Astrocyte of the cerebellum (primary cell): ENCODE measurements at regions not wholly inside any gene's neighbourhood (a gene's known extent, or its start where the extent isn't known, plus 50 kb on each side); places are given as distances from the start of the nearest gene placed in this dataset.

Experiments used
- DNase-seq: peaks from one replicate; pipeline ENCODE4 v3.0.0-alpha.2; 2011; ENCODE audit warnings: low read depth
- H3K4me3 ChIP-seq: 2 replicates; pipeline ENCODE4 v1.5.1; 2011; ENCODE audit warnings: mild to moderate bottlenecking, low read depth, low read length, moderate library complexity
- in situ Hi-C: cut with HindIII; loops from 2 replicates; pipeline ENCODE4 v1.10.0; 2017; ENCODE audit warnings: low sequenced_read_pairs
- TF ChIP-seq, protein P1 (sequence below): IDR thresholded peaks from 2 replicates; pipeline ENCODE4 v1.5.1; 2012; ENCODE audit warnings: low read length, low read depth, moderate library complexity, mild to moderate bottlenecking; ENCODE audit errors: missing control alignments

DNA sequence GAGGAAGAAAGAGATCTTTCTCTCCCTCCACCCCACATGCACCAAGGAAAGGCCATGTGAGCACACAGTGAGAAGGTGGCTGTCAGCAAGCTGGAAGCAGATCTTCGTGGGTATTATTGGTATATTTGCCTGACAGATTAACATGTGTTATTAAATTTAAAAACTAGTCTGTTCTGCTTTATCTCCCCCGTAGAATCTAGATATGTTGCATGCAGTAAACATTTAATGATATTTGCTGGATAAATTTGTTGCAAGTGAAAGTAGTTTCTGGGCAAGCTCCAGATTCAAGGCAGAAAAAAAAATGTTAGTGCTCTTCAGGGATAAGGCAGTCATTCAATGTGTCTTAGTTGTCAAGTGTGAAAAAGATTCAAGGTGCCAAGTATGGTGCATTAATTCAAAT is 215.0 kb upstream of the TAS2R1 start:
- TF ChIP-seq, protein P1, sequence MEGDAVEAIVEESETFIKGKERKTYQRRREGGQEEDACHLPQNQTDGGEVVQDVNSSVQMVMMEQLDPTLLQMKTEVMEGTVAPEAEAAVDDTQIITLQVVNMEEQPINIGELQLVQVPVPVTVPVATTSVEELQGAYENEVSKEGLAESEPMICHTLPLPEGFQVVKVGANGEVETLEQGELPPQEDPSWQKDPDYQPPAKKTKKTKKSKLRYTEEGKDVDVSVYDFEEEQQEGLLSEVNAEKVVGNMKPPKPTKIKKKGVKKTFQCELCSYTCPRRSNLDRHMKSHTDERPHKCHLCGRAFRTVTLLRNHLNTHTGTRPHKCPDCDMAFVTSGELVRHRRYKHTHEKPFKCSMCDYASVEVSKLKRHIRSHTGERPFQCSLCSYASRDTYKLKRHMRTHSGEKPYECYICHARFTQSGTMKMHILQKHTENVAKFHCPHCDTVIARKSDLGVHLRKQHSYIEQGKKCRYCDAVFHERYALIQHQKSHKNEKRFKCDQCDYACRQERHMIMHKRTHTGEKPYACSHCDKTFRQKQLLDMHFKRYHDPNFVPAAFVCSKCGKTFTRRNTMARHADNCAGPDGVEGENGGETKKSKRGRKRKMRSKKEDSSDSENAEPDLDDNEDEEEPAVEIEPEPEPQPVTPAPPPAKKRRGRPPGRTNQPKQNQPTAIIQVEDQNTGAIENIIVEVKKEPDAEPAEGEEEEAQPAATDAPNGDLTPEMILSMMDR = no peak
- in situ Hi-C loops = no loop called here
- no peak for DNase-seq
- H3K4me3 ChIP-seq = no peak overlapping the region

DNA sequence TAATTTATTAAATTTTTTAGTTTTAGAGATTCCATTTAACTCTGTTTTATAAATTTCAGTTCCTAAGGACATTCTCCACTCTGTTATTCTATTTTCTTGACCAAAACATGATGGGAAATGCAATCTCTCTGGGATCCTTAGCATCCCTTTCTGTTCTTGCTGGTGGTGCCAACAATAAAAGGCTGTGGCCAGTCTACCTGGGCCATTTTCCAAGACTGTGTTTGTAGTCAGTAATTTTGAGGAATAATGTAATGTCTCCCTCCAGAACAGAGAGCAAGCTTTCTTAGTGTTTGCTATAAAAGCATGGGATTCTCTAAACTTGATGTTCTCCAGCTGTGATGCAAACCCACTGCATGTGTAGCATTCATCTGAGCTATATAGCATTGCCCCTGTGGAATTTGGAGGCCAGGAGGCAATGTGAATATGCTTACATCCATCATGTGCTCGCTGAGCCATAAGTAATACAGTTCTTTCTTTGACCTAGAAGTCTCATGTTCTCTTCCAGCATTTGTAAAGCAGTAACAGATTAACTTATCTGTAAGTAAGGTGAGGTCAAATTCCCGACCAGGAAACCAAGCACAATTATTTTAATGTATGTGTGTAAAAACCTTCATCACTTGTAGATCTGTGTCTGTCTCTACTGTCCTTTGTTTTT is 211.5 kb upstream of the TAS2R1 start:
- no peak for DNase-seq
- TF ChIP-seq, protein P1 = no peak
- in situ Hi-C loops = no loop called here
- no peak overlapping the region for H3K4me3 ChIP-seq

DNA sequence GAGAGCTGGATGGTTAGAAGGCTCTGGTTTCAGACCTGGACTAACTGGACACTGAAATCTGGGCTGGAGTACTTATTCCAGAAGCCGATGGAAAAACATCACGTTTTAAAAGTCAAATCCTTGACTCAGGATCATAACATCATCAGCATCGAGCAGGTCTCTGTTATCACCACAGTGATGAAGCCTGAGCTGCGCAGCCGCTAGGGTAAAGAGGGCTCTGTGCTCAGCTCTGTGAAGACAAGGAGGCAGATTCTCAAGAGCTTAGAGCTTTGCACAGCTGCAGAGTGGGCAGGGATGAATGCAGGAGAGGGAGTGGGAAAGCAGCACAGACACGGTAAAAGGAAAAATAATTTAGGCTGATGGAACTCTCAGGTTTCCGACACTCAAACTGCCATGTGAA is 208.8 kb upstream of the TAS2R1 start:
- TF ChIP-seq, protein P1 = no peak
- H3K4me3 ChIP-seq = no peak overlapping the region
- in situ Hi-C loops = no loop called here
- DNase-seq = no peak

DNA sequence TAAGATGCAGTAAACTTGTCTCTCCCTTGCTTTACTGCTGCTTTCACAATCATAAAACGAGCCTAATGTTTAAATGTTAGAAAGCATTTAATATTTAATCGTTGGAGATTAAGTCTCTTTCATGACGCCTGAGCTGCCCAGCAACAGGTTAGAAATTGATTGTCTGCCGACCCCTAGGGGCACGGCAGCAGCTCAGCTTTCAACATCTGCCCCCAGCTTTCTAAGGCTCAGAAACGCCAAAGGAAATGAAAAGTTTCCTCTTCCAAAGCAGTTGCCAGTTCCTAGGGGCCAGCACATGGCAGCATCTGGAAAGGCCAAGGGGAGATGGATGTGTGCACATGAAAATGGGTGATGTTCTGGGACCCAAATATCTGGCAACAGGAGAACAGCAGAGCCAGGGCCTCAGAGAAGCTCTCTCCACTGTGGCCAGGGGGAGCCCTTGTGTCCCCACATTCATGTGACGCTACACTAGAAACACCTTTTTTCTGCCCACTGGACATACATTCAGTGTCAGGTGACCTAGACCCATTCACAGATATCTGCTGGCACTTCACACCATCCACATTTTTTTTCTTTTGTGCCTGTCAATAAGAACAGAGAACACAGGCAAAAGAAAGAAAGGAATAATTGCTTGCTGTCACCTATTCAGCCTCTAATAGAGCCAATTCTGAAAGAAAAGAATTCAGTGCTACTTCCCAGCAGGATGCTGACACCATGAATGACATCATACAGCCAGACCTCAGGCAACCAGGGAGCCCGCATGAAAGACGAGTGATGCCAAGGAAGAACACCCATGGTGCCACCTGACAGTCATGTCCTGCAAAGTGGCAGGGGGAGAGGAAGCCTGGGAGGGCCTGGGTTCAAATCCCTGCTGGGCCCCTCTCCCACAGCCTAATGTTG is 205.0 kb upstream of the TAS2R1 start:
- DNase-seq = no peak
- no peak overlapping the region for H3K4me3 ChIP-seq
- TF ChIP-seq, protein P1 = no peak
- in situ Hi-C loops = no loop called here

DNA sequence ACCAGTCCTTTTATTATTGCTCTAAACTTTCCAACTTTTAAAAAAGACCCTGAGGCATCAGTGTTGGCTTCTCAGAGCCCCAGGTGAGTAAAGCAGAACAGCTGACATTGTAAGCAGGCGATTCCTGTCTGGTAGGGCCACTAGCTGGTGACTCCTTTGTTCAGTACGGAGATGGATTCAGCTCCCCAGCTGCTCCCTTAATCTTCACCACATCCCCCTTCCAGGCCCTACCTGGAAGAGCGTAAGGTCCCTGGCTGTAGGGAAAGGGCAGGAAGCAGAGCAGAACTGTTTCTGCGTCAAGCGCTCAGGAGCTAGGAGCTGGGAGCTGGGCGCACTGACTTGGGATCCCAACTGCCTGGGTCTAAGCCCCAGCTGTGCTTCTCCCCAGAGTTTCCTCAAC is 203.7 kb upstream of the TAS2R1 start:
- TF ChIP-seq, protein P1 = no peak
- DNase-seq = no peak
- no peak overlapping the region for H3K4me3 ChIP-seq
- in situ Hi-C loops = no loop called here

DNA sequence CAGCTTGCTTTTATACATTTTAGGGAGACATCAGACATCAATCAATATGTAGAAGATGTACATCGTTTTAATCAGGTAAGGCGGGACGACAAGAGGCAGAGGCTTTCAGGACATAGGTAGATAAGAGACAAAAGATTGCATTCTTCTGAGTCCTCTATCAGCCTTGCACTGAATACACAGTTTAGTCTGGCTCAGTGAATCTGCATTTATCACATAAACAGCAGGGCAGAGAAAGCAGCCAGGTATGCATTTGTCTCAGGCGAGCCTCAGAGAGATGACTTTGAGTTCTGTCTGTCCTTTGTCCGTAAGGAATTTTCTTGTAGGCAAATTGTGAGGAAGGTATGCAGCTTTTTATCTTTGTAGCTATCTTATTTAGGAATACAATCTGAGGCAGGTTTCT is 202.8 kb upstream of the TAS2R1 start:
- no peak overlapping the region for H3K4me3 ChIP-seq
- in situ Hi-C loops = no loop called here
- TF ChIP-seq, protein P1 = no peak
- no peak for DNase-seq
